H1 (cell line): ENCODE measurements at regions not wholly inside any gene's neighbourhood (a gene's known extent, or its start where the extent isn't known, plus 50 kb on each side); places are given as distances from the start of the nearest gene placed in this dataset.

Source experiments
- CTCF ChIA-PET: fragments of 300-600 bp; sonication (Branson Sonifier 250); formaldehyde crosslinking; loops from one replicate; lab custom pipeline; 2021; ENCODE audit not compliant: partially characterized antibody; lab: Charles Lee
- POLR2A ChIA-PET: fragments of 300-600 bp; sonication (Branson Sonifier 250); formaldehyde crosslinking; loops from one replicate; lab custom pipeline; 2021; ENCODE audit warnings: inconsistent platforms; ENCODE audit not compliant: partially characterized antibody; lab: Charles Lee
- DNase-seq, 2 experiments: peaks; one replicate each; pipeline versions ENCODE4 v3.0.0 to v3.0.0-alpha.2; 2010 to 2022; ENCODE audit warnings: low spot score in 2 of 2, low read depth in 1 of 2, mixed read lengths in 1 of 2
- FAIRE-seq: peaks from 2 replicates; lab custom pipeline; 2011; peaks lifted over from hg19 to GRCh38; lab: Jason Lieb, UNC
- H2AFZ ChIP-seq: 2 replicates; pipeline ENCODE4 v1.8.1; 2012; ENCODE audit warnings: low read length, inconsistent platforms
- H2AK5ac ChIP-seq: 2 replicates; pipeline ENCODE4 v1.6.1; 2013; ENCODE audit warnings: low read depth, low read length
- H2BK120ac ChIP-seq: replicated peaks from 2 replicates; pipeline ENCODE3; 2013; ENCODE audit warnings: low read depth, low read length, inconsistent platforms
- H2BK12ac ChIP-seq: 2 replicates; pipeline ENCODE4 v1.6.1; 2013; ENCODE audit warnings: low read depth, low read length
- H2BK15ac ChIP-seq: 2 replicates; pipeline ENCODE4 v1.6.1; 2013; ENCODE audit warnings: low read length
- H2BK20ac ChIP-seq: 2 replicates; pipeline ENCODE4 v1.6.1; 2013; ENCODE audit warnings: low read length
- H2BK5ac ChIP-seq: 2 replicates; pipeline ENCODE4 v1.6.1; 2013; ENCODE audit warnings: low read depth, low read length
- H3K14ac ChIP-seq: 2 replicates; pipeline ENCODE4 v1.6.1; 2013; ENCODE audit warnings: inconsistent platforms; ENCODE audit not compliant: insufficient read length
- H3K18ac ChIP-seq: 2 replicates; pipeline ENCODE4 v1.6.1; 2013; ENCODE audit warnings: low read length; ENCODE audit errors: extremely low read depth
- H3K23ac ChIP-seq: 2 replicates; pipeline ENCODE4 v1.6.1; 2013; ENCODE audit warnings: inconsistent platforms; ENCODE audit not compliant: insufficient read length
- H3K23me2 ChIP-seq: 2 replicates; pipeline ENCODE4 v1.6.1; 2013; ENCODE audit warnings: low read depth, low read length
- H3K27ac ChIP-seq: 2 replicates; pipeline ENCODE4 v1.6.1; 2011; ENCODE audit warnings: low read depth, low read length, inconsistent platforms
- H3K27me3 ChIP-seq, 4 experiments: replicated peaks in 1 of 4; 1 replicate in 1 of 4; 2 replicates in 3 of 4; pipeline versions ENCODE4 v1.6.1 to v1.8.1; 2011 to 2013; ENCODE audit warnings: low read length in 3 of 4, mild to moderate bottlenecking in 3 of 4, inconsistent platforms in 2 of 4, mixed read lengths in 2 of 4, moderate library complexity in 1 of 4; ENCODE audit not compliant: control insufficient read depth in 3 of 4, insufficient read depth in 3 of 4; ENCODE audit errors: extremely low read depth in 1 of 4
- H3K36me3 ChIP-seq, 4 experiments: 2 replicates each; pipeline versions ENCODE4 v1.6.1 to v1.8.1; 2011 to 2013; ENCODE audit warnings: mild to moderate bottlenecking in 4 of 4, low read length in 3 of 4, moderate library complexity in 2 of 4, control low read depth in 1 of 4, inconsistent platforms in 1 of 4; ENCODE audit not compliant: insufficient read depth in 4 of 4, control insufficient read depth in 2 of 4
- H3K4ac ChIP-seq: replicated peaks from 2 replicates; pipeline ENCODE3; 2013; ENCODE audit warnings: low read length, low read depth, mixed read lengths, inconsistent platforms; ENCODE audit not compliant: insufficient read length
- H3K4me1 ChIP-seq, 4 experiments: replicated peaks in 1 of 4; 1 replicate in 1 of 4; 2 replicates in 3 of 4; pipeline versions ENCODE4 v1.6.1 to v1.8.1; 2011 to 2013; ENCODE audit warnings: low read length in 3 of 4, inconsistent platforms in 2 of 4, mixed read lengths in 1 of 4; ENCODE audit not compliant: insufficient read depth in 4 of 4, control insufficient read depth in 3 of 4
- H3K4me2 ChIP-seq, 2 experiments: 2 replicates each; pipeline versions ENCODE4 v1.6.1 to v1.8.1; 2011 to 2013; ENCODE audit warnings: low read depth in 2 of 2, low read length in 2 of 2, control low read depth in 1 of 2, inconsistent platforms in 1 of 2, mild to moderate bottlenecking in 1 of 2; ENCODE audit not compliant: insufficient read depth in 1 of 2
- H3K4me3 ChIP-seq, 4 experiments: fragments of 200-600, 300-600 bp in 1 of 4; sonication (generic), shearing (Covaris generic), sonication (Bioruptor Twin) in 1 of 4; 2 replicates each; pipeline versions ENCODE4 v1.5.1 to v1.8.1; 2011 to 2016; ENCODE audit warnings: low read length in 4 of 4, low read depth in 3 of 4, control low read depth in 2 of 4, inconsistent platforms in 2 of 4, mild to moderate bottlenecking in 2 of 4, mixed read lengths in 1 of 4, moderate library complexity in 1 of 4; ENCODE audit not compliant: insufficient read depth in 2 of 4; ENCODE audit errors: extremely low read depth in 1 of 4
- H3K56ac ChIP-seq: replicated peaks from 2 replicates; pipeline ENCODE3; 2013; ENCODE audit warnings: low read depth, mild to moderate bottlenecking, mixed read lengths, low read length, inconsistent platforms; ENCODE audit not compliant: insufficient read length
- H3K79me1 ChIP-seq: 2 replicates; pipeline ENCODE4 v1.6.1; 2013; ENCODE audit warnings: low read depth, low read length, control low read depth
- H3K79me2 ChIP-seq, 2 experiments: 2 replicates each; pipeline versions ENCODE4 v1.6.1 to v1.8.1; 2012 to 2013; ENCODE audit warnings: low read length in 2 of 2, mild to moderate bottlenecking in 2 of 2, inconsistent platforms in 1 of 2; ENCODE audit not compliant: insufficient read depth in 2 of 2, control insufficient read depth in 1 of 2
- H3K9ac ChIP-seq, 4 experiments: replicated peaks in 1 of 4; 1 replicate in 1 of 4; 2 replicates in 3 of 4; pipeline versions ENCODE4 v1.6.1 to v1.8.1; 2011 to 2013; ENCODE audit warnings: low read depth in 3 of 4, low read length in 3 of 4, control low read depth in 2 of 4, mild to moderate bottlenecking in 2 of 4, moderate library complexity in 2 of 4, inconsistent platforms in 1 of 4; ENCODE audit errors: extremely low read depth in 1 of 4
- H3K9me3 ChIP-seq, 2 experiments: 2 replicates each; pipeline versions ENCODE4 v1.6.1 to v1.8.1; 2012 to 2013; ENCODE audit warnings: mild to moderate bottlenecking in 2 of 2, moderate library complexity in 2 of 2, control low read depth in 1 of 2, inconsistent platforms in 1 of 2, low read depth in 1 of 2, low read length in 1 of 2, mixed read lengths in 1 of 2; ENCODE audit not compliant: insufficient read depth in 2 of 2
- H4K20me1 ChIP-seq, 2 experiments: replicated peaks in 1 of 2; 2 replicates each; pipeline versions ENCODE3 to v1.8.1; 2011 to 2013; ENCODE audit warnings: inconsistent platforms in 2 of 2, low read length in 2 of 2, mild to moderate bottlenecking in 1 of 2; ENCODE audit not compliant: insufficient read depth in 2 of 2, control insufficient read depth in 1 of 2
- H4K5ac ChIP-seq: 2 replicates; pipeline ENCODE4 v1.6.1; 2013; ENCODE audit warnings: low read length, low read depth, mixed read lengths, inconsistent platforms; ENCODE audit not compliant: insufficient read length
- H4K8ac ChIP-seq: 2 replicates; pipeline ENCODE4 v1.8.0; 2013; ENCODE audit warnings: mild to moderate bottlenecking, moderate library complexity, low read length, inconsistent platforms; ENCODE audit not compliant: insufficient read depth; ENCODE audit errors: extremely low read depth
- H4K91ac ChIP-seq: replicated peaks from 2 replicates; pipeline ENCODE3; 2013; ENCODE audit warnings: low read length, mixed read lengths, inconsistent platforms; ENCODE audit not compliant: insufficient read length
- CHD2 ChIP-seq: IDR thresholded peaks from 2 replicates; pipeline ENCODE4 v1.6.1; 2012; ENCODE audit warnings: low read length, improper control_type of control experiment
- GABPA ChIP-seq: IDR thresholded peaks from 2 replicates; pipeline ENCODE4 v1.6.1; 2011; ENCODE audit warnings: mild to moderate bottlenecking, low read length, moderate library complexity, borderline replicate concordance; ENCODE audit not compliant: insufficient read depth
- GTF2F1 ChIP-seq: IDR thresholded peaks from 2 replicates; pipeline ENCODE4 v1.6.1; 2012; ENCODE audit warnings: low read depth, low read length, improper control_type of control experiment, borderline replicate concordance
- HDAC6 ChIP-seq: IDR thresholded peaks from one replicate; pipeline ENCODE4 v1.7.1; 2012; ENCODE audit warnings: low read depth, mild to moderate bottlenecking, inconsistent platforms, low read length, moderate library complexity
- JUN ChIP-seq: IDR thresholded peaks from 2 replicates; pipeline ENCODE4 v1.6.1; 2011; ENCODE audit warnings: low read depth, mild to moderate bottlenecking, improper control_type of control experiment, low read length
- JUND ChIP-seq: IDR thresholded peaks from 2 replicates; pipeline ENCODE4 v1.6.1; 2011; ENCODE audit warnings: mild to moderate bottlenecking, improper control_type of control experiment, low read length
- KDM1A ChIP-seq: fragments of 200-600, 300-600 bp; sonication (generic); IDR thresholded peaks from 2 replicates; pipeline ENCODE4 v1.7.1; 2016; ENCODE audit warnings: mild to moderate bottlenecking, low read length, borderline replicate concordance
- MAX ChIP-seq: IDR thresholded peaks from 2 replicates; pipeline ENCODE4 v1.6.1; 2012; ENCODE audit warnings: inconsistent platforms
- POLR2A ChIP-seq, 2 experiments: IDR thresholded peaks; 1 replicate in 1 of 2; 2 replicates in 1 of 2; pipeline ENCODE4 v1.6.1; 2011; ENCODE audit warnings: low read depth in 2 of 2, low read length in 2 of 2, mild to moderate bottlenecking in 2 of 2; ENCODE audit errors: control extremely low read depth in 1 of 2
- RNF2 ChIP-seq: fragments of 200-900, 300-1000 bp; sonication (generic); IDR thresholded peaks from 2 replicates; pipeline ENCODE4 v1.7.1; 2016; ENCODE audit warnings: borderline replicate concordance, low read depth, mild to moderate bottlenecking, antibody characterized with exemption, low read length; ENCODE audit not compliant: poor library complexity, severe bottlenecking; ENCODE audit errors: missing control alignments
- SRF ChIP-seq: IDR thresholded peaks from 2 replicates; pipeline ENCODE4 v1.6.1; 2011; ENCODE audit warnings: mild to moderate bottlenecking, low read depth, low read length, moderate library complexity
- TAF7 ChIP-seq: optimal IDR thresholded peaks from 2 replicates; pipeline ENCODE3; 2011; ENCODE audit warnings: low read depth, mild to moderate bottlenecking, inconsistent platforms, low read length, moderate library complexity, borderline replicate concordance
- ZNF274 ChIP-seq: IDR thresholded peaks from 2 replicates; pipeline ENCODE4 v1.7.0; 2012; ENCODE audit warnings: low read length, borderline replicate concordance; ENCODE audit errors: extremely low read depth
- WGBS, 2 experiments: shearing (Covaris generic) in 1 of 2; methylation state at CpG; one replicate each; pipeline versions ENCODE4 v1.1.6 to v1.1.7; 2013 to 2015; ENCODE audit warnings: low lambda C conversion rate in 2 of 2, mixed read lengths in 2 of 2, inconsistent platforms in 1 of 2, low coverage in 1 of 2, missing lambda C conversion rate in 1 of 2; ENCODE audit not compliant: insufficient replicate concordance in 2 of 2, insufficient coverage in 1 of 2, insufficient read length in 1 of 2; ENCODE audit errors: extremely low coverage in 1 of 2, missing lambda C conversion rate in 1 of 2; 5-methylcytosine and 5-hydroxymethylcytosine counted together
- TF ChIP-seq, protein P1 (sequence below): IDR thresholded peaks from 2 replicates; pipeline ENCODE4 v1.6.1; 2011; ENCODE audit warnings: low read length, improper control_type of control experiment

DNA sequence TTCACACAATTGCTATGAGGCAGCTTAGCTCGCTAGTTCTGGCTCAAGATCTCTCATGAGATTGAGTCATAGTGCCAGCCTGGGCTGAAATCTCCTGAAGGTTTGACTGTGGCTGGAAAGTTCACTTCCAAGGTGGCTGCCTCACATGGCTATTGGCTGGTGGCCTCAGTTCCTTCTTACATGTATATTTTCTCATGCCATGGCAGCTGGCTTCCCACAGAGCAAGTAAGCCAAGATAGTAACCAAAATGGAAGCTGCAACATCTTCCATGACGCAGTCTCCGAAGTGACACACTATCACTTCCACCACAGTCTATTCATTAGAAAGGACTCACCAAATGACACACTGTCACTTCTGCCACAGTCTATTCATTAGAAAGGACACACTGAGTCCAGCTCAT, 160.4 kb upstream of the PRDM1 start:
- Histone ChIP-seq H3K18ac (no peak overlapping the region), H3K27me3 (peaks cover 0 to 1% (median 0%) of the 10 kb centered on the region in 4 experiments; a peak in 1 of 7 replicates), H3K27ac (no peak overlapping the region), H3K23me2 (no peaks in the 10 kb centered on the region), H3K9me3 (no peaks in the 10 kb centered on the region), H4K20me1 (no peaks in the 10 kb centered on the region), H2BK12ac (no peak overlapping the region), H2BK5ac (no peak overlapping the region), H3K4ac (no peak overlapping the region), H2BK15ac (no peak overlapping the region), H3K4me2 (no peak overlapping the region), H2AK5ac (no peak overlapping the region), H4K8ac (no peak overlapping the region), H3K79me1 (no peaks in the 10 kb centered on the region), H3K56ac (no peak overlapping the region), H3K4me1 (no peaks in the 10 kb centered on the region), H3K14ac (no peak overlapping the region), H3K4me3 (no peak overlapping the region), H2AFZ (no peak overlapping the region), H3K79me2 (no peaks in the 10 kb centered on the region), H2BK120ac (no peak overlapping the region), H3K9ac (no peak overlapping the region), H4K91ac (no peak overlapping the region), H3K36me3 (no peaks in the 10 kb centered on the region), H2BK20ac (no peak overlapping the region), H4K5ac (no peak overlapping the region), H3K23ac (no peak overlapping the region)
- ChIA-PET POLR2A (no interaction called here), CTCF (no interaction called here)
- DNase-seq (no peak), FAIRE-seq (no peak)
- WGBS, 2 experiments: 84% methylated on average over 3 of the region's 3 CpGs; no CpG with 5 or more reads in 1 of the 2 experiments
- no peak for TF ChIP-seq CHD2
- TF ChIP-seq RNF2: no peak
- TF ChIP-seq SRF: no peak
- no peak for TF ChIP-seq JUN
- TF ChIP-seq KDM1A: no peak
- no peak for TF ChIP-seq GABPA
- TF ChIP-seq ZNF274: no peak
- no peak for TF ChIP-seq MAX
- TF ChIP-seq HDAC6: no peak
- TF ChIP-seq, protein P1, sequence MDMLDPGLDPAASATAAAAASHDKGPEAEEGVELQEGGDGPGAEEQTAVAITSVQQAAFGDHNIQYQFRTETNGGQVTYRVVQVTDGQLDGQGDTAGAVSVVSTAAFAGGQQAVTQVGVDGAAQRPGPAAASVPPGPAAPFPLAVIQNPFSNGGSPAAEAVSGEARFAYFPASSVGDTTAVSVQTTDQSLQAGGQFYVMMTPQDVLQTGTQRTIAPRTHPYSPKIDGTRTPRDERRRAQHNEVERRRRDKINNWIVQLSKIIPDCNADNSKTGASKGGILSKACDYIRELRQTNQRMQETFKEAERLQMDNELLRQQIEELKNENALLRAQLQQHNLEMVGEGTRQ: no peak
- no peak for TF ChIP-seq POLR2A (IDR thresholded peaks at IDR 0.05; ENCODE audit: control extremely low read depth in 1 of 2, low read depth in 2 of 2, low read length in 2 of 2)
- no peak for TF ChIP-seq JUND
- no peak for TF ChIP-seq TAF7
- TF ChIP-seq GTF2F1: no peak
